ENCODE measurements at regions not wholly inside any gene's neighbourhood (a gene's known extent, or its start where the extent isn't known, plus 50 kb on each side); places are given as distances from the start of the nearest gene placed in this dataset.

DNA sequence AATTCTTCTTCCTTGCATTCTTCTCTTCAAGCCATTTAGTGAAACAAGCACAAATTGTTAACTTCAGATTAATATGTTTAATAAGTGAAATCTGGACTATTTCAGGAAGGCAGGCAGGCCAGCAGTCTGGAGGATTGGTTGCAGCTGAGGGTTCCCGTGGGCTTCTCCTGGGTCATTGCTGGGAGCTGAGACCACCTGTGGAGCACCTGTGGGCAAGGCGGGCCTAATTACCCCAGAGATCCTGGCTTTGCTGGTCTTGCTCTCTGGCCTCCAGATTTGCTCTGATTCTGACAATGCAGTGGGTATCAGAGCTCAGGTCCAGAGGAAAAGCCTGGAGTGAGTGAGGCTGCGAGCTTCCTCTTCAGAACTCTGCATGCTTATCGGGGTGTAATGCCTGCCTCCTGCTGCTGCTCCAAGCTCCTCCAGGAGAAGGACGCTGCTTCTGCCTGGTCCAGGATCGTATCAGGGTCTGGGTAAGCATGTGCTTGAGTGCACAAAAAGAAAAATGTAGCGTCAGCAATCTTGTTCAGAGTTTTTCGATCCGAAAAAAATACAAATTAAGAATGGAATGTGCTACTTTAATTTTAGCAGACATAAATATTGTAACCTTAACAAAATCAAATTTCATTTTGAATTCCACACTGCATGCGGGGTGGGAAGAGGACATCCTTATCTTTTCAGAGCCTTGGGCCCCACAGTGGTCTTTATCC is 93.8 kb downstream of the TMEM30B start:
- no peaks in the 10 kb centered on the region for H3K27me3 Mint-ChIP-seq (ENCODE audit: insufficient read depth, unreplicated experiment)
- DNase-seq (ENCODE audit: unreplicated experiment): no peak
- peaks cover 5% of the 10 kb centered on the region for H3K36me3 Mint-ChIP-seq (ENCODE audit: insufficient read depth, unreplicated experiment)
- TF ChIP-seq CTCF (IDR thresholded peaks at IDR 0.05; ENCODE audit: unreplicated experiment): no peak
- peaks cover 13% of the 10 kb centered on the region for H3K4me1 Mint-ChIP-seq (ENCODE audit: insufficient read depth, unreplicated experiment)
- BruUV-seq (replicated peaks): no TSS peak
- intact Hi-C loops (cut with micrococcal nuclease): no loop called here
- ChIA-PET CTCF (interaction anchor here (1.0 kb wide), 1 partner anchor 10 kb away, joined by 3 read pairs; no protein-coding TSS in a partner anchor), POLR2A (no interaction called here)
- H3K27ac Mint-ChIP-seq (ENCODE audit: low read depth, unreplicated experiment): no peak overlapping the region
- no peak overlapping the region for H3K4me3 Mint-ChIP-seq (ENCODE audit: unreplicated experiment)
- H3K9me3 Mint-ChIP-seq (ENCODE audit: unreplicated experiment): no peaks in the 10 kb centered on the region

- intact Hi-C loops (cut with micrococcal nuclease): no loop called here
- ChIA-PET POLR2A (interaction anchor here (0.6 kb wide), 1 partner anchor 33 kb away, joined by 3 read pairs; no protein-coding TSS in a partner anchor), CTCF (interaction anchor here (0.7 kb wide), 1 partner anchor 221 kb away, joined by 3 read pairs; no protein-coding TSS in a partner anchor)
- H3K9me3 Mint-ChIP-seq (ENCODE audit: unreplicated experiment): no peaks in the 10 kb centered on the region
- DNase-seq (ENCODE audit: unreplicated experiment): no peak
- no TSS peak for BruUV-seq (replicated peaks)
- H3K4me1 Mint-ChIP-seq (ENCODE audit: insufficient read depth, unreplicated experiment): peaks cover 13% of the 10 kb centered on the region
- no peak overlapping the region for H3K27ac Mint-ChIP-seq (ENCODE audit: low read depth, unreplicated experiment)
- H3K27me3 Mint-ChIP-seq (ENCODE audit: insufficient read depth, unreplicated experiment): no peaks in the 10 kb centered on the region
- no peak for TF ChIP-seq CTCF (IDR thresholded peaks at IDR 0.05; ENCODE audit: unreplicated experiment)
- no peak overlapping the region for H3K4me3 Mint-ChIP-seq (ENCODE audit: unreplicated experiment)
- H3K36me3 Mint-ChIP-seq (ENCODE audit: insufficient read depth, unreplicated experiment): peaks cover 5% of the 10 kb centered on the region
Measured at GRCh38 chr14:61186341-61187195, 94.6 kb downstream of the TMEM30B start.

DNA sequence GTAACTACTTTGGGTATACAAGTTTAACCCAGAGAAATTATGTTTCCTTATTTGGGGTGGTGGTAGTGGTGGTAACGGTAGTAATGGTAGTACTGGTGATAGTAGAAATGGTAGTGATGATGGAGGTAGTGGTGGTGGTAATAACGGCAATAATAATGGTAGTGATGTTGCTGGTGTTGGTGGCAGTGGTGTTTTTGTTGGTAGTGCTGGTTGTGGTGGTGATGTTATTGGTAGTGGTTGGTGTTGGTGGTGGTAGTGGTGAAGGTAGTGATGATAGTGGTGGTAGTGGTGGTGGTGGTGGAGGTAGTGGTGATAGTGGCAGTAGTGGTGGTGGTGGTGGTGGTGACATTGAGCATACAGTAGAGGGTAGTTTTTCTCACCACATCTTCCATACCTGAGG is 95.6 kb downstream of the TMEM30B start:
- no peak overlapping the region for H3K27ac Mint-ChIP-seq (ENCODE audit: low read depth, unreplicated experiment)
- intact Hi-C loops (cut with micrococcal nuclease): no loop called here
- H3K9me3 Mint-ChIP-seq (ENCODE audit: unreplicated experiment): no peaks in the 10 kb centered on the region
- ChIA-PET POLR2A (interaction anchor here (0.5 to 0.7 kb wide), 2 partner anchors 15 to 100 kb away, joined by 3 read pairs; no protein-coding TSS in a partner anchor), CTCF (interaction anchor here (0.7 kb wide), 1 partner anchor 220 kb away, joined by 3 read pairs; no protein-coding TSS in a partner anchor)
- no peak overlapping the region for H3K4me3 Mint-ChIP-seq (ENCODE audit: unreplicated experiment)
- TF ChIP-seq CTCF (IDR thresholded peaks at IDR 0.05; ENCODE audit: unreplicated experiment): no peak
- peaks cover 5% of the 10 kb centered on the region for H3K36me3 Mint-ChIP-seq (ENCODE audit: insufficient read depth, unreplicated experiment)
- BruUV-seq (replicated peaks): no TSS peak
- peaks cover 13% of the 10 kb centered on the region for H3K4me1 Mint-ChIP-seq (ENCODE audit: insufficient read depth, unreplicated experiment)
- no peak for DNase-seq (ENCODE audit: unreplicated experiment)
- no peaks in the 10 kb centered on the region for H3K27me3 Mint-ChIP-seq (ENCODE audit: insufficient read depth, unreplicated experiment)

GRCh38 chr14:61184112-61184511 is 97.0 kb downstream of the TMEM30B start:
- CTCF ChIA-PET: no interaction called here
- H3K27ac Mint-ChIP-seq (ENCODE audit: low read depth, unreplicated experiment): peak overlapping the region; percentile 32
- no peak for TF ChIP-seq CTCF (IDR thresholded peaks at IDR 0.05; ENCODE audit: unreplicated experiment)
- H3K9me3 Mint-ChIP-seq (ENCODE audit: unreplicated experiment): no peaks in the 10 kb centered on the region
- intact Hi-C loops (cut with micrococcal nuclease): loop anchor here (5.0 kb wide), 1 partner anchor 202 kb away; the partner anchor contains the start of genes SLC38A6 and TRMT5
- POLR2A ChIA-PET: interaction anchor here (0.6 kb wide), 1 partner anchor 198 kb away, joined by 3 read pairs; no protein-coding TSS in a partner anchor
- H3K4me3 Mint-ChIP-seq (ENCODE audit: unreplicated experiment): no peak overlapping the region
- peak; percentile 81 for DNase-seq (ENCODE audit: unreplicated experiment)
- no peaks in the 10 kb centered on the region for H3K27me3 Mint-ChIP-seq (ENCODE audit: insufficient read depth, unreplicated experiment)
- H3K36me3 Mint-ChIP-seq (ENCODE audit: insufficient read depth, unreplicated experiment): peaks cover 5% of the 10 kb centered on the region
- peaks cover 15% of the 10 kb centered on the region for H3K4me1 Mint-ChIP-seq (ENCODE audit: insufficient read depth, unreplicated experiment)
- BruUV-seq (replicated peaks): no TSS peak

Measured in MCF 10A (cell line).